KG1 (cell line): ENCODE measurements at regions not wholly inside any gene's neighbourhood (a gene's known extent, or its start where the extent isn't known, plus 50 kb on each side); places are given as distances from the start of the nearest gene placed in this dataset.

Experiments used
- DNase-seq: peaks from one replicate; lab custom pipeline; 2025; lab: John Stamatoyannopoulos, UW

DNA sequence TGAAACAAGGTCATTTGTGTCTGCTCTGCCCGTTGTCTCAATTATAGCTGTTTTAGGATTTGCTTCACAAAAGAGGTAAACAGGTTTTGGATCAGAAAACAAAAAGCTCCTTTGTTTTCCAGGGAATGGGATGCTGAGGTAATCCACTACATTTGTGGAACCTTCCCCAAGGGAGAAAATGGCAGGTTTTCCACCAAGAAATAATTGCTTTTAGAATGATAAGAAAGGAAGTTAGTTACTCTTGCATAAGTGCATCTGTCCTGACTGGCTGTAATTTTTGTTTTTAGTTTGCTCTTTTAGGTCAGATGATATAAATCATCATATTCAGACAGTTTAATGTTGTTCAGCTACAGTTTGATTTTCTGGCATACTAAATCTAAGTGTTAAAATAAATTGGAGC, 198.5 kb upstream of the COL8A1 start:
- DNase-seq: no peak

DNA sequence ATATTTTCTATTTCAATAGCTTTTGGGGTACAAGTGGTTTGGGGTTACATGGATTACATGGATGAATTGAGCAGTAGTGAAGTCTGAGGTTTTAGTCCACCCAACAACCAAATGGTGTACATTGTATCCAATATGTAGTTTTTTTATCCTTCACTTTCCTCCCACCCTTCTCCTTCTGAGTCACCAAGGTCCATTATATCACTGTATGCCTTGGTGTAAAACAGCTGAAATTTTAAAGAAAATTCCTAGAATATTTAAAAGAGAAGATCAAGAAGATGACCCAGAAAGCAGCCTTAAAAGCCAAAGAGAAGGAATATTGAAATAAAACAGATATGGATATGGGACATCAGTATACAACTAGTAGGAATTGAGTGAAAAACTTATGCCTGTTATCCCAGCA, 204.2 kb upstream of the COL8A1 start:
- no peak for DNase-seq

DNA sequence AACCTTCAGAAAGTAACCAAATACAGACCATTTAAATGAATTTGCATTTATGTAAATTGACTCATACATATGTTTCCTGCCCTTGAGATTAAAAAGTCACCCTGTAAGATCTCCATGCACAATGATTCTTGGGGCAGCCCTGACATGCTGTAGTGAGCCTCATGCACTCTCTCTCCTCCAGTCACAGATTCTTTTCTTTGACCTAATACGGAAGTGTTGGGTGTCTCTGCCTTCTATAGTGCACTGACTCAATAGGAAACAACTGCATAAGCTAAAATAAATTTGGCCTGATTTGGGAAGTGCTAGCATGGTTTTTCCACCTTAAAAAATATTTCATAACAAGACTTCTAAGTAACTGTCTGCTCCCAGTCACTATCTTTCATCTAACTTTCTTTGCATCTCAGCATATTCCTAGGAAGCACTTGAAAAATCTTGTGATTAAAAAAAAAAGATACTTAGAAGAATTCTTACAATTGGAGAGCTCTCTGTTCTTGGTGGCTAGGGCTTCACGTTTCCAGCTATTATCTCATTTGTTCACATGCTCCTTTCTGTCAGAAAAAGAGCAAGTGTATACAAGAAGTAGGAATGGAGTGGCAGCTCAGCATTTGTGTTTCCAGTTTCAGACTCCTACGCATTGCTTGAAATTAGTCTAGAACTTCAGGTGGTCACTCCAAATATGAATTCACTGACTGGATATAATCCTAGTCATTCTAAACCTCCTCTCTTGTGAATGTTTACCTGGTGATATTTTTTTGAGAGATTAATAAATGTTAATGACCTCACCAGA, 207.9 kb upstream of the COL8A1 start:
- DNase-seq: no peak

DNA sequence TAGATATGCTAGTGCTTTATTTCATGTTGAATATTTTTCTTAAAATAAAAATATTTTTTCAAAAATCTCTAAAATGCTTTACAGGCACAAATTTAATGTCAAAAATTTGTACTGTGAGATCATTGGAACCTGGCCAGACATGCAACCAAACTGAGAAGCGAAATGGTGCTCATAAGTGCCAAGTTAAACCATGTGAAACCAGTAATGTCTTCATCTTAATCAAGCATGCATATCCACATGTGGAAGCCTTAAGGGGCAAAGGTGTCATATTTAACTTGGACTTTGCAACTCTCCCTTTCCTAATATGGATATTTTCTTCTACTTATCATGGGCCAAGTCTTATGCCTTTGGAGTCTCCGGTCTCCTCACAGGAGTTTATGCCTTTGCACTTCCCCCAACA, 208.9 kb upstream of the COL8A1 start:
- no peak for DNase-seq

DNA sequence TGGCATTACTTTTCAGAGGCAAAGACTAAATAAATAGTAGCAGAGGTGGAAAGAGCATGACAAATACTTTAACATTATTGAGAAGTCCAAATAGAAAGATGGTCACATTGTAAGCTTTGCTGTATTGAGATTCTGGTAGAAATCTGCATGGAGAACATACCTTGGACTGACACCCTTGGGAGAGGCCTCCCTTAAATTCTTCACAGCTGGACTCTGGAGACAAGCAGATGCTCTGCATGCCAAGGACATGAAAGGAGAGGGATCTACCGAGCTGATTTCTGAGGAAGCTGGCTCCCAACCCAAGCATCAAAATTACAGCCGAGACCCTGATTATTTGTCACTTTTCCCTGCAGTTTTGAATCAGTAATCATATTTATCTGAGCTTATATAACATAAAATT, 212.5 kb upstream of the COL8A1 start:
- DNase-seq: no peak

DNA sequence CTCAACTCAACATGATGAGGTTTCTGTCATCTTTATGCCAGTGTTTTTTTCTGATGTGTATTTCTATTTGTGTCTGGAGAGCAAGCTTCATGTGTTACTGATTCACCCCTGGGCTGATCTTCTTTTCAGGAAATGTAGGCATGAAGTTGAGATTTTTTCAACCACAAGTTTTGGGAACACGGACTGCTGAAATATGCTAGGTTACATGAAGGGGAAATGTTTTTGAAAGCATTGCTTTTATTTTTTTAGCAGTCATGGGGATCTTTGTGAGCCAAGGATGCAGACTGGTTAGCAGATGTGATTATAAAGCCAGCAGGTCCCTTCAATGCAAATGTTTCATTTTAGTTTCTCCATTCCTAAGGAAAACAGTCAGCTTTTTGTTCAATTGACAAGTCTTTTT, 219.3 kb upstream of the COL8A1 start:
- DNase-seq: no peak

DNA sequence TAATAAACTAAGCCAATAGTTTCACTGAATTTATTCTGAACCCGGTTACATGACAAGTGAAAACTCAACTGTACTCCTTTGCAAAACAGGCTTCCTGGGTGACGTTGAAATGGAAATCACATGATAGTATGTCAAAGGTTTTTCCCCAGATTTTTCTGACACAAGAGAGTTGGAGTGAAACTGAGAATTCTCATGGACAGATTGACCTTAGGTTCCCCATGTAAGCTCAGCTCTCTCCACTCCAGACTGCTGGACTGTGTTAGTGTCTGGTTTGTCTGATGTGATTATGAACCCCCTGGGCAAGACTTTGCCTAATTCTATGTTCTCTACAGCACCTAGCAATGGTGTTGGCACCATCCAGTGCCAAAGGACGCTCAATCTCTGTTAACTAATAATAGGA, 219.7 kb upstream of the COL8A1 start:
- DNase-seq: no peak

DNA sequence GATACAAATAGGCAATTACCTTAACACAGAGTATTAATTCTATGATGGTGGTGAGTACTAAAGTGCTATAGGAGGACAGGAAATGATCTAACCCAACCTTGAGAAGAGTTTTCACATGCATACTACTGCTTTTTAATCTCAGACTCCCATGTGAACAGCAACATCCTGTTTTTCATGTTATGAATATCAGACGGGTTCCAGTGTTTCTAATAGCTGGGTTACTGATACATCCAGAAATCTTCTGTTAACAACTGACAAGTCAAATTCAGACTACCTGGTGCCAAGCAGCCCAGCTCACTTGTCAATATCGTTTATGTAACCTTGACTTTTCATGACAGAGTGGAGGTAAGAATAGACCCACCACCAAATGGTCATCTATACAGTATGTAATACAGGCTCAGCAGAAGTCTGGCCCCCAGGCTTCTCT, 220.2 kb upstream of the COL8A1 start:
- DNase-seq: no peak

DNA sequence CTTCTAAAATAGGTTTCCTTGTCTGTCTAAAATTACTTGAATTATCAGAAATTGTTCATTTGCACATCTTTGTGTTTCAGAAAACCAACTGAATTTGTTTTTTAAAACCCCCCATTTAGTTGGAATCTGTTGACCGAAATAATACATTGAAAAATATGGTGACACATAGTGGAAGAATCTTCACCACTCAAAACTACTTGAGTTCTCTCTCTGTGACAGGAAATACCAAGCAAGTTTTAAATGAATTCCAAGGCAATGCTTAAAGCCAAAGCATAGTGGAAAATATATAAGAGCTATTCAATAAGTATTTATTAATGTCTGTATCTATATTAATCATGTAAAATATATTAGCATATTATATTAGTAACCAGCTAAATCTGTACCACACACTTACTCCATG, 224.9 kb upstream of the COL8A1 start:
- no peak for DNase-seq

DNA sequence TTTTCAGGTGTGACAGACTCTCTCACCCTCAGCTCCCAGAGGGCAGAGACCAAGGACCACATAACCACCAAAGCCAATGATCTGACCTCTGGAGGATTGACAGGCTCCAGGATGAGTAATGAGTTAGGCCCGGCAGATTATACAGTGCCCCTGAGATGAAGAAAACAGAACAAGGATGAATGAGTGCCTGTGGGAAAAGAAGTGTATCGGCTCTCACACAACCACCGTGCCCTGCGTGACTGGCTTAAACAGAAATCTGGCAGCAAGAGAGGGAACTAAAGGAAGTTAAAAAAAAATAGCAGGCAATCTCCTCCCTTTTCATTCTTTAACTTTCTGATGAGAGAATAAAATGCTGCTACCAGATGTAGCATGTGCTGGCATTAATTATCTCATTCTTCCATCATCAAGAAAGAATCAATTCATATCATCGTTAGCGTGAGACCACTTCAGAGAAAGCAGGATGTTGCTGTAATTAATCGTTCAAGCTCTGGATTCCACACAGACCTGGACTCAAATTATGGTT, 227.5 kb upstream of the COL8A1 start:
- DNase-seq: no peak

DNA sequence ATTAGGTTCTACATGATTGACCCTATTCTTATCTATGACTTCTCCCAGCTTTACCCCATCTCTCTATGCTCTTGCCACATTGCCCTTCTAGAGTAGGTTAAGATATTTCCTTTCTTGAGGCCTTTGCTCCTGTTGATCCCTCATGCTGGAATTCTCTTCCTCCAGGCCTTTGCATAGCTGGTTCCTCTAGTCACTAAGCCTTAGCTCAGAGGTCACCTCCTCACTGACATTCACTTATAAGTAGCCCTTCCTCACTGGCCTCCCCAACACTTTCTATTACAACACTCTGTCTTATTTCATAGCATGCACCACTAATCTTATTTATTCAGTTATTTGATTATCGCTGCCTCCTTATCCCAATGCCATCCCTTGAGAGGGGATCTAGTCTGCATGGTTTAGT, 228.4 kb upstream of the COL8A1 start:
- no peak for DNase-seq

DNA sequence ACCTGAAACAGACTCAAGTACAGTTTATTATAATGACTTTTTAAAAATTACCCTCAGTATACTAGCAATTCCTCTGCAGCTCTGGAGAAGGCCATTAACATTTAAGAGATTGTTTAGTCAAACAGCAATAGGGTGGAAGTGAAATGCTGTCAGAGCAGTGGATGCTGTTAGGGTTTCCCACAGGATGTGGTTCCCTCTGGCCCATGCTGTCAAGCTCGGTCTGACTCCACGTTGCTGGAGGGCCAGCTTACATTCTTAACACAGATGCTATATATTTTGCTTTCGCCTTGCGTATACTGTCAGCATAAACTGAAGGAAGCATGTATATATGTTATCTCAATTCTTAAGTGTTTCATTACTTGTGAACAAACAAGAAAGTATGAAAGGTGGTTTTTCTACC, 231.1 kb upstream of the COL8A1 start:
- no peak for DNase-seq

DNA sequence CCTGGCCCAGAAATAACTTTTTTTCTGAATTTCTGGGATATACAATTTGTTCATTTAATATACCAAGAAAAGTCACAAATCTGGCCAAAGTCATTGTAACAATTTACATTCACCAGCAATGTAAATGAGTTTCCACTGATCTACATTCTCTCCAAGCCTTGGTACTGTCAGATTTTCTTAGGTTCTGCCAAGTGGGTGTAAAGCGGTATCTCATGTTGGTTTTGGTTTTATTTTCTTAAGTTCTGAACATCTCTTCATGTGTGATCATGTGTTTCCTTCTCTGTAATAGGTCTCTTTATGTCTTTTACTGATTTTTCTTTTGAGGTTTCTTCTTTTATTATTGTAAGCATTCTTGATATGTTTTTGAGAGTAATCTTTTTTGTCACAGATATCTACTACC, 235.6 kb upstream of the COL8A1 start:
- no peak for DNase-seq

DNA sequence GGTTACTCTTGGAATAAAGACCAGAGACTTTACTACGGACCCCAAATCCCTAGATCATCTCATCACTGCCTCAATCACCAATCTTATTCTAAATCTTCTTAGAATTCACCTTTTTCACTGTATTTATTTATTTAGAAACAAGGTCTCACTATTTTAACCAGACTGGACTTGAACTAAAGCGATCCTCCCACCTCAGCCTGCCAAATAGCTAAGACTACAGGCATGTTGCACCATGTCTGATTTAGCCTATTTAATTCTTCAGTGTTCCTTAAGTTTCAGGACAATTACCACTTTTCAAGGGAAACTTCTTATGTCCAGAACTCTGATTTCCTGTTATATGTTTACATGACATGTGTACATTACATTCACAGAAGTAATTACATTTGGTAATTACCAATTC, 238.0 kb upstream of the COL8A1 start:
- no peak for DNase-seq

DNA sequence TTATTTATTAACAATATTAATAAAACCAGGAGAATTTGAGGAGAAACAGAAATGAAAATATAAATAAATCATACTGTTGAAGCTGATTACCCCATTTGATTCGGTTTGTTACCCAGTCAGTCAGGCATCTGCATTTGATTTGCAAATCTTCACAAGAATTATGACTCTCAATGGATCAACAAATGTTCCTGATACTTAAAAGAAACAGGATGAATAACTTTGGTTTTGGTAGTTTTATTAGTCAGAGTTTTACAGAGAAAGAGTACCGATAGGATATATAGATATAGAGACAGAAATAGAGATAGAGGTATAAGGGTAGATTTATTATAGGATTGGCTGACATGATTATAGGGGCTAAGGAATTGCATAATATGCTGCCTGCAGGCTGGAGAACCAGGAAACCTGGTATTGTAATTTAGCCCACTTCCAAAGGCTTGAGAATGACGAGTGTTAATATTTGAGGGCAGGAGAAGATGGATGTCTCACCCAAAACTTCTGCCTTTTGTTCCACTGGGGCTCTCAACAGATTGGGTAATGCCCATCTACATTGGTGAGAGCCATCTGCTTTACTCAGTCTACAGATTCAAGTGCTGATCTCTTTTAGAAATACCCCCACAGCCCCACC, 241.6 kb upstream of the COL8A1 start:
- no peak for DNase-seq

DNA sequence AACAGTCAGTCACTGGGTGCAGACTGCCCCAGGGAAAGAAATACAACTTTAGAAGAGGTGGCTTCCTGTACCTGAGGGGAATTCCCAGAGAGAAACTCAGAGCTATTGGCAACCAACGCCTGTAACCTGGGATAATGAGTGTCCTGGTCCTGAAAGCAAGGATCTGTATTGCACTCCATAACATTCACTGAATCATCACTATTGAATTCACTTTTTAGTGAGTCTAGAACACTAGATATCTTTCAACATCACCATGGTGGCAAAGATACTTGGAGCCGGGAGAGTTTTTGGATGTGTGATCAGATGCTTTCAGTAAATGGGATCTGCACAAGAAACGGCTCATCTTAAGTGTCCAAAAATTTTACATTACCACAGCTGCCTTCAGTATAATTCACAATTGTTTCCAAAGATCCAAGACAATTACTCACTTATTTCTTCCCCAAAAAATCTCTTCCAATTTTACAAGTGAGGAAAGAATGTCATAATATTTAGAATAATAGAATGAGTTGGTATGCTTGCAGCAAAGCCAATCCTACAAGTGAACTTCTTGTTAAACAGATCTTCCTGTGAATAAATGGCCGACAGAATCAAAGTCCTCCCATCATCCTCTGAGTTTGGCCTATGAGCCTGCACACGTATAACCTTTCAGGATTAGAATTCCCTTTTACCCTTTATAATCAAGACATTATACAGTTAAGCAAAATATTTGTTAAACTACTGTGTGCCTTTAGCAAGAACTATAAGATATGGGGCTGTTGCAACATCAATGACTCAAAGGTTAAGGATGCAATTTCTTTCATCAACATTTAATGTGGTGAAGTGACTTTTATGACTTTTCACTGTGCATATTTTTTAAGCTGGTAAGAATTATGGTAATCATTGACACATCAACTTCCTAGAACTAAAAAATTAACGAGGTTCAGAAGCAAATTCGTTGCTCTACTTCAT, 243.3 kb upstream of the COL8A1 start:
- no peak for DNase-seq

DNA sequence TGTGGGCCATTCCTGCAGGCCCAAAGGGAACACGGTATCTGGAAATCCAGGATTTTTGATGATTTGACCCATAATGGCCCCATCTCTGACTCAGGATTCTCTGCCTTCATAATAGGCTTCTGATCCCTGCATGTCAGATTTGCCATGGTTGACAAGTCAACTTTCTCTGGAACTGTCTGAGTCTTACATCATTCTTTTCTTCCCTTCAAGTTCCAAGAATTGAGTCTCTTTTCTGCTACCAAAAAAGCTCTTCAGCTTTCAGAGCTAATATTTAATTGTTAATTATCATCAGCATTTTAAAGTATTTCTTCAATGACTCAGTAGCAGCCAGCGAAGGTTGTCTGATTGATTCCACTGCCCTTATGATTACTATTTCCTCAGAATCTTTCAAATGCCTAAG, 244.4 kb upstream of the COL8A1 start:
- no peak for DNase-seq

DNA sequence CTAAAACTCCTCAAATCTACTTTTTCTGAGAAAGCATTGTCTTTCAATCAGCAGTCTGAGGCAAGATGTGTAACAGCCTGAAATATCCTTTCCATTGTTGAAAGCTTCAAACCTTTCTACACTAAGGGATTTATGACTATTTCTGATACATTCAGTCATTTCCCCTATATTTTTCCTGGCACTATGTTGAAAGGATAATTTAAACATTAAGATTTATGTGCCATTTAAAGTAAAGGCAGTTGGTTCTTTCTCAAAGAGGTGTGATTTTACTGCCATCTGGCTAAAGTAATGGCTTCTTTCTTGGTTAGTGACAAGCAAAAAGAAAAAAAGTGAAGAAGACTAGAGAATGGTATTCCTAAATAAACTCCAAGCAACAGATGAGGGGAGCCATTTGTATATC, 249.6 kb upstream of the COL8A1 start:
- no peak for DNase-seq

DNA sequence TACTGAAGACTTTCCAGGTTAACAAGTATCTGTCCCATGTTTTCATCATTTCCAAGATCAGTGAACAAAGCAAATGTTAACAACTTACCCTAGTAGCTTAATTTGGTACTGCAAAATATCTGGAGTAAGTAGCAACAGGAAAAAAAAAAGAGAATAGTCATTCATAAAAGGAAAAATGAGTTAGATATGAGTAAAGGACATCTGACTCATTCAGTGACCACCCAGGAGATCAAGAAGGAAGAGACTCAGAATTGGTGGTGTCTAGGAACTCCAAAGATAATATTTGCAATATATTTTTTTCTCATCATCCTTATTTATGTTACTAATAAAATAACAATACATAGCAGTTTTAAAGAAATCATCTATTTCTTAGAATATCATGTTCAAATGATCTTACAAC, 253.8 kb upstream of the COL8A1 start:
- DNase-seq: no peak

DNA sequence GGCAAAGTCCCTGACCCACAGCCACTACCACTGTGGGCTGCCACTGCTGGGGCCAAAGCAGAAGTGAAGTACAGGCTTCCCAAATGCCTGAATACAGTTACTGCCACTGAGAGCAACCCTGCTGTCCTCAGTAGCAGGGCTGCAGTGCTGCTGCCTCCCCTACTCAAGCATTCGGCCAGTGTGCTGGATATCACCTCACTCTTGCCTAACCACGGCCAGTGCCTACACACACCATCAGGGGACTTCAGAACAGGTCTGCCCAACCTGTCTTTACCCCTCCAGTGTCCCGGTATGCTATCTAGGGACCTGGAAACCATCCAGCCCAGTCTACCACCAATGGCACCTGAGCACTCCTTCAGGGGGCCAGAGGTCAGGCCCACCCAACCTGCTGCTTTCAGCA, 261.5 kb upstream of the COL8A1 start:
- DNase-seq: no peak

DNA sequence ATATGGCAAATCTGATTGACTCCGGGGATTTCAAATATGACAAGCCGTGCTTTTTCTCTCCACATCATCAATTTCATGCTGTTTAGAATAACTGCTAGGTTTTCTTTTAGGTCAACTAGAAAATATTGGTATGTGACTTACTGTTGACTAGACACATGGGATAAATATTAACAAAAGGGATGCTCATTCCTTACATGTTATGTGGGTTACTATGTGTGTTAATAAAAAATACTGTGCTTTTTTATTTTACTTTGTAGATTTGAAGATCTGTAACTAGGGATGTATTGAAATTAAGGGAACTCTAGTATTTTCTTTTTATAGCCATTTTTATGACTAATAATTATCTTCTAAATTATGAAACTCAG, 264.6 kb upstream of the COL8A1 start:
- DNase-seq: no peak

DNA sequence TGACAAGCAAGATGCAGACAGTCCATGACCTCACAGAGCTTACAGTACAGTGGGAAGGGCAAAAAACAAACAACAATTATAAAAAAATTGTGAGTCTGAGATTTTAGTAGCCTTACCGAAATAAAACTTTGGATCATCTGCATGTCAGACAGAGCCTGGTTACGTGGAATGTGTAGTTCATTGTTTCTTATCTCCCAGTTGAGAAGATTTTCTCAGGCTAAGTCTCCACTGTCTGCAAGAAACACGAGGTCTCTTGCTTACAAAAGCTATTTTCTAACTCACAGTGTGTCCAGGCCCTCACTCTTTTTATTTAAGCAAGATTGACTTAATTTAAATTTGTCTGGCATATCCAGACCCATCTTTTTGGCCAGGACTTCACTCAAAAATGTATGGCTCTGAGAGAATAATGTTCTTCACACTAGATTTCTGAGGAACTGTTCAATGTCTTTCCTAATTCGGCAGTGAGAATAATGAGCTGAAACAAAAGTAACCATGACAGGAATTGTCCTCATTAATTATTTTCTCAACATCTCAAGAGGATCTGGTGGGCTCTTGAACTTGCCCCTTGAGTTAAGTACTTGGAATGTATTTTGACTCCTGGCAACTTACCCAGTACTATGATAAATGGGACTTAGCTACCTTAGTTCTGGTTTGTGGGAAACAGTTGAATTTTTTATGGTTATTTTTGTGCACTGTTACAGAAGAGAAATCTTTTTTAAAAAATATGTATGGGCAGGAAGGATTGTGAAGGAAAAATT, 265.1 kb upstream of the COL8A1 start:
- no peak for DNase-seq
